Suprapubic skin (tissue), 3 donors: ENCODE measurements at regions not wholly inside any gene's neighbourhood (a gene's known extent, or its start where the extent isn't known, plus 50 kb on each side); places are given as distances from the start of the nearest gene placed in this dataset.

Source experiments
- EP300 ChIP-seq: sonication (generic); formaldehyde crosslinking; IDR thresholded peaks from one replicate; pipeline ENCODE4 v1.6.1; 2017; ENCODE audit warnings: antibody characterized with exemption
- TF ChIP-seq, protein P1 (sequence below), 2 donors: fragments of 200-600 bp in 1 of 2; fragments of 450-650 bp in 1 of 2; sonication (generic) in 1 of 2; IDR thresholded peaks; one replicate each; pipeline ENCODE4 v1.5.1; 2016 to 2019; ENCODE audit warnings: antibody characterized with exemption in 2 of 2, mild to moderate bottlenecking in 1 of 2, moderate library complexity in 1 of 2

DNA sequence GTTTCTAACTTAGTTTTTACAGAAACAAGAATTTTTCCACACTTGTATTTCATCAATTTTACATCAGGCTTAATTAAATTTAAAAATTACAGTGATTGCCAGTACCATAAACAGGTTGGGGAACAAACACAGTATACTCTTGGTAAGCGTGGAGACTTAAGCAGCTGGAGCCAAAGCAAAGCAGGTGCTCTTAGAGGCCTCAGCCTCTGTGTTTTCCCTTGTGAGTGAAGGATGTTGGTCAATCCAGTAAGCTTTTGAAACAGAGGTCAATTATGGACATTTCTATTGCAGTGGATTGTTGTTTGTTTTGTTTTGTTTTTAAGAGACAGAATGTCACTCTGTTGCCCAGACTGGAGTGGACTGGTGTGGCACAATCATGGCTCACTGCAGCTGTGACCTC is 100.6 kb upstream of the CELF2 start:
- TF ChIP-seq, protein P1, sequence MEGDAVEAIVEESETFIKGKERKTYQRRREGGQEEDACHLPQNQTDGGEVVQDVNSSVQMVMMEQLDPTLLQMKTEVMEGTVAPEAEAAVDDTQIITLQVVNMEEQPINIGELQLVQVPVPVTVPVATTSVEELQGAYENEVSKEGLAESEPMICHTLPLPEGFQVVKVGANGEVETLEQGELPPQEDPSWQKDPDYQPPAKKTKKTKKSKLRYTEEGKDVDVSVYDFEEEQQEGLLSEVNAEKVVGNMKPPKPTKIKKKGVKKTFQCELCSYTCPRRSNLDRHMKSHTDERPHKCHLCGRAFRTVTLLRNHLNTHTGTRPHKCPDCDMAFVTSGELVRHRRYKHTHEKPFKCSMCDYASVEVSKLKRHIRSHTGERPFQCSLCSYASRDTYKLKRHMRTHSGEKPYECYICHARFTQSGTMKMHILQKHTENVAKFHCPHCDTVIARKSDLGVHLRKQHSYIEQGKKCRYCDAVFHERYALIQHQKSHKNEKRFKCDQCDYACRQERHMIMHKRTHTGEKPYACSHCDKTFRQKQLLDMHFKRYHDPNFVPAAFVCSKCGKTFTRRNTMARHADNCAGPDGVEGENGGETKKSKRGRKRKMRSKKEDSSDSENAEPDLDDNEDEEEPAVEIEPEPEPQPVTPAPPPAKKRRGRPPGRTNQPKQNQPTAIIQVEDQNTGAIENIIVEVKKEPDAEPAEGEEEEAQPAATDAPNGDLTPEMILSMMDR (IDR thresholded peaks at IDR 0.05): no peak
- TF ChIP-seq EP300: no peak
